ENCODE measurements at regions not wholly inside any gene's neighbourhood (a gene's known extent, or its start where the extent isn't known, plus 50 kb on each side); places are given as distances from the start of the nearest gene placed in this dataset.
"Not testable (repeated sequence)": the region's sequence is repeated elsewhere in the genome, so short reads cannot be mapped to it uniquely, and the experiment has no call there.

DNA sequence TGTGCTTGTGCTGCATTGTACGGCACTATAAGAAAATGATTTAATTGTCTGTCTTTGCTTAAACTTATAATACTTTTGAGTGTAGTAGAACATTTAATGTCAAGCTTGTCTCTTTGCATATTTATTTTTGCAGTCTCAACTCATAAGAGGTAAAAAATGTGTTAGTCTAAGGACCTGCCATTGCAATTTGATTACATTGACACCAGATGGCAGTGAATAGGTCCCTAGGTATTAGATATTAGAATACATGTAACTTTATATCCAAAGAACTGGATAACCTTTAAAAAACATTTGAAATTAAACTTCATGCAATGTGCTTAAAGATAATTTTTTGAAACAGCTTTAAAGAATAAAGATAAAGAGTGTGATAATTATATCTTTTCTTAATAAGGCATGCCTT lies 1421.3 kb downstream of the OLFM4 start:
- H3K36me3 ChIP-seq (ENCODE audit: control insufficient read depth, insufficient read depth, low read length), result no peaks in the 10 kb centered on the region
- H3K4me3 ChIP-seq (ENCODE audit: low read depth, low read length), result no peak overlapping the region
- H3K9ac ChIP-seq (ENCODE audit: low read depth, low read length), result no peak overlapping the region
- no peak overlapping the region for H3K27ac ChIP-seq (ENCODE audit: low read depth, low read length)
- H3K27me3 ChIP-seq (ENCODE audit: control insufficient read depth, insufficient read depth, low read length), result no peaks in the 10 kb centered on the region
- no peaks in the 10 kb centered on the region for H3K9me3 ChIP-seq (ENCODE audit: control insufficient read depth, insufficient read depth, low read length)
- H3K4me1 ChIP-seq (ENCODE audit: control insufficient read depth, insufficient read depth, low read length), result no peaks in the 10 kb centered on the region

- H3K4me3 ChIP-seq (ENCODE audit: low read depth, low read length), result no peak overlapping the region
Measured at GRCh38 chr13:54484166-54484565, 1455.6 kb downstream of the OLFM4 start.

DNA sequence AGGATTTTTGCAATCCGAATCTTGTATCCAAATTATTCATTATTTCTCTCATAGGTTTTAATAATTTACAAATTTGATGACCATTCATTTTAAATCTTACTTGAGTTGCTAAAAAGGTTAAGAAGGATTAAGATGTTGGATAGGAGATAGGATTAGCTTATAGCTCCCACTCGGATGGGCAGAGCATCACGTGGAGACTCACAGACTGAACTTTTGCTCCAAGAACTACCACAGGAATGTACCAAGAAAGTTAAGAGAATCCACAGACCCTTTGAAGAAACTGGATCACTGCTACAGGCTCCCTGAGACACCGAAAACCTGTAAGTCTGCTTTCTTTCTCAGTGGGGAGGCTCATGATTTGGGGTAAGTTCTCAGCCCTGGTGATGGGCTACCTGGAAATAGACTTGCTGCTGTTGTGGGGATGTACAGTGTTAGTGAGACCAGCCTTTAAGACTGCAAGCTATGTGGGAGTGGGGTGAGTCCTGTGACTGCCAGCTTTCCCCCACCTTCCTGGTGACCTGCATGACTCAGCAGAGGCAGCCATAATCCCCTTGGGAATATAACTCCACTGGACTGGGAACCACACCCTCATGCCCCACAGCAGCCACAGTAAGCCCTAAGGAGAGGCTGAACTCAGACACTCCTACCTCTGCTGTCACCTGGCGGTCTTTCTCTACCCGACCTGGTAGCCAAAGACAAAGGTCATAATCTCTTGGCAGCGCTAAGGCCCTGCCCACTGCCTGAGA lies 1458.0 kb downstream of the OLFM4 start:
- H3K9ac ChIP-seq (ENCODE audit: low read depth, low read length), result no peak overlapping the region
- H3K9me3 ChIP-seq (ENCODE audit: control insufficient read depth, insufficient read depth, low read length), result no peaks in the 10 kb centered on the region
- no peak overlapping the region for H3K27ac ChIP-seq (ENCODE audit: low read depth, low read length)
- H3K27me3 ChIP-seq (ENCODE audit: control insufficient read depth, insufficient read depth, low read length), result no peaks in the 10 kb centered on the region
- H3K4me3 ChIP-seq (ENCODE audit: low read depth, low read length), result no peak overlapping the region
- H3K36me3 ChIP-seq (ENCODE audit: control insufficient read depth, insufficient read depth, low read length), result no peaks in the 10 kb centered on the region
- no peaks in the 10 kb centered on the region for H3K4me1 ChIP-seq (ENCODE audit: control insufficient read depth, insufficient read depth, low read length)

More at GRCh38 chr13:54484166-54484565, 1455.6 kb downstream of the OLFM4 start:
- Histone ChIP-seq H3K9ac (ENCODE audit: low read depth, low read length) (no peak overlapping the region), H3K36me3 (ENCODE audit: control insufficient read depth, insufficient read depth, low read length) (no peaks in the 10 kb centered on the region), H3K9me3 (ENCODE audit: control insufficient read depth, insufficient read depth, low read length) (no peaks in the 10 kb centered on the region), H3K27ac (ENCODE audit: low read depth, low read length) (no peak overlapping the region), H3K4me1 (ENCODE audit: control insufficient read depth, insufficient read depth, low read length) (no peaks in the 10 kb centered on the region), H3K27me3 (ENCODE audit: control insufficient read depth, insufficient read depth, low read length) (no peaks in the 10 kb centered on the region)

- no peaks in the 10 kb centered on the region for H3K4me1 ChIP-seq (ENCODE audit: control insufficient read depth, insufficient read depth, low read length)
- H3K9me3 ChIP-seq (ENCODE audit: control insufficient read depth, insufficient read depth, low read length), result no peaks in the 10 kb centered on the region
- no peaks in the 10 kb centered on the region for H3K36me3 ChIP-seq (ENCODE audit: control insufficient read depth, insufficient read depth, low read length)
- H3K27me3 ChIP-seq (ENCODE audit: control insufficient read depth, insufficient read depth, low read length), result no peaks in the 10 kb centered on the region
- H3K9ac ChIP-seq (ENCODE audit: low read depth, low read length), result no peak overlapping the region
- H3K4me3 ChIP-seq (ENCODE audit: low read depth, low read length), result no peak overlapping the region
- H3K27ac ChIP-seq (ENCODE audit: low read depth, low read length), result no peak overlapping the region
Measured at GRCh38 chr13:54489359-54489758, 1460.7 kb downstream of the OLFM4 start.

GRCh38 chr13:54492995-54493394 lies 1464.4 kb downstream of the OLFM4 start:
- no peak overlapping the region for H3K4me3 ChIP-seq (ENCODE audit: low read depth, low read length)
- no peaks in the 10 kb centered on the region for H3K27me3 ChIP-seq (ENCODE audit: control insufficient read depth, insufficient read depth, low read length)
- no peak overlapping the region for H3K9ac ChIP-seq (ENCODE audit: low read depth, low read length)
- H3K36me3 ChIP-seq (ENCODE audit: control insufficient read depth, insufficient read depth, low read length), result no peaks in the 10 kb centered on the region
- no peaks in the 10 kb centered on the region for H3K4me1 ChIP-seq (ENCODE audit: control insufficient read depth, insufficient read depth, low read length)
- H3K27ac ChIP-seq (ENCODE audit: low read depth, low read length), result no peak overlapping the region
- H3K9me3 ChIP-seq (ENCODE audit: control insufficient read depth, insufficient read depth, low read length), result no peaks in the 10 kb centered on the region

DNA sequence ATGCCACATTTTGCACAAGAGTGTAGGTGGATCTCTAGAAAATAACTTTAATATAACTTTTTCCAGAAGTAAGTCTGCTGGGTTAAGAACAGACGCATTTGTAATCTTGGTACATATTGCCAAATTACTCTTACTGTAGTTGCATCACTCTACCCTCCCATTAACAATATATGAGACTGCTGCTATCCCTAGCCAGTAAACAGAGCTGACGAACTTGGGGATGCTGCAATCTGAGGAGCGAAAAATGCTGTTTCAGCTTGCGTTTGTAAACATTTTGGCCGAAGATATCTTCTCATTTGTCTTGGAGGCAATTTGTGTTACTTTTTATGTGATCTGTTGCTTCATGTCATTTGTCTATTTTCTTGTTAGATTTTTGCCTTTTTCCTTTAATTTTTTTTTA lies 1482.8 kb downstream of the OLFM4 start:
- Histone ChIP-seq H3K27me3 (ENCODE audit: control insufficient read depth, insufficient read depth, low read length) (no peaks in the 10 kb centered on the region), H3K36me3 (ENCODE audit: control insufficient read depth, insufficient read depth, low read length) (no peaks in the 10 kb centered on the region), H3K27ac (ENCODE audit: low read depth, low read length) (no peak overlapping the region), H3K9ac (ENCODE audit: low read depth, low read length) (no peak overlapping the region), H3K9me3 (ENCODE audit: control insufficient read depth, insufficient read depth, low read length) (no peaks in the 10 kb centered on the region), H3K4me1 (ENCODE audit: control insufficient read depth, insufficient read depth, low read length) (no peaks in the 10 kb centered on the region), H3K4me3 (ENCODE audit: low read depth, low read length) (no peak overlapping the region)

DNA sequence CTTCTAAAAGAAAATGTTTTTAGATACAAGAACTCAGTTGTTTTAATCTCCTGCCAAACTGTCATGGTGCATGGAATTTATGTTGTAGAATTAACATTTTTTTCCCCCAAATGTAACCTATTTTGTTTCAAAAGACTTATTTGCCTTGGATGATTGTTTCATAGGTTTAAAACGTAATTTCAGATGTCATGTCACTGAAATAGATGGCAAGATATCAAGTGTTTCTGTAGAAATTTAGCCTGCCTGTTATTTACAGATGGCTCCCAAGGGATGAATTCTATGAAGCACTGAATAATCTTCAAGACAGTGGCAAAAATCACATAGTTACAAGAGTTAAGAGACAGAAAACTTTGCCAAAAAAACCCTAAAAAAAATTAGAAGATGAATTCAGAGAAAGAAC lies 1484.6 kb downstream of the OLFM4 start:
- Histone ChIP-seq H3K27me3 (ENCODE audit: control insufficient read depth, insufficient read depth, low read length) (no peaks in the 10 kb centered on the region), H3K36me3 (ENCODE audit: control insufficient read depth, insufficient read depth, low read length) (no peaks in the 10 kb centered on the region), H3K9me3 (ENCODE audit: control insufficient read depth, insufficient read depth, low read length) (no peaks in the 10 kb centered on the region), H3K9ac (ENCODE audit: low read depth, low read length) (no peak overlapping the region), H3K27ac (ENCODE audit: low read depth, low read length) (no peak overlapping the region), H3K4me1 (ENCODE audit: control insufficient read depth, insufficient read depth, low read length) (no peaks in the 10 kb centered on the region), H3K4me3 (ENCODE audit: low read depth, low read length) (no peak overlapping the region)

GRCh38 chr13:54536112-54536511 lies 1507.5 kb downstream of the OLFM4 start:
- H3K4me3 ChIP-seq (ENCODE audit: low read depth, low read length), result no peak overlapping the region
- no peak overlapping the region for H3K9ac ChIP-seq (ENCODE audit: low read depth, low read length)
- H3K9me3 ChIP-seq (ENCODE audit: control insufficient read depth, insufficient read depth, low read length), result no peaks in the 10 kb centered on the region

DNA sequence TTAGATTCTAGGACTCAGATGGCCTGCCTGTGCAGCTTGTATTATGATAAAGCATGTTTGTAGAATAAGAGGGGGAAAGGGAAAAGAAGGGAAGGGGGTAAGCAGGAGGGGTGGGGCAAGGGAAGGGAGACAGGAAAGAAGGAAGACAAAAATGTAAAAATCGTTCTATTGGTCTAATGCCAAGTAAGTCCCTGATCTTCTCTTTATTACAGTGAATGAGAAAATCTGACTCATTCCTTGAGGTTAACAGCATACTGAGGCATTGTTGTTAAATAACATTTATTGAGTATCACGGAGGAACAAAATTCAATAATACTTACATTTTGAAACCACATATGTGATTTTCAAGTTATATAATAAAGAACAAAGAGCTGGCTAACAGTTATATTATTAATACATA lies 1534.7 kb downstream of the OLFM4 start:
- Histone ChIP-seq H3K9ac (ENCODE audit: low read depth, low read length) (no peak overlapping the region), H3K27me3 (ENCODE audit: control insufficient read depth, insufficient read depth, low read length) (no peaks in the 10 kb centered on the region), H3K9me3 (ENCODE audit: control insufficient read depth, insufficient read depth, low read length) (no peaks in the 10 kb centered on the region), H3K36me3 (ENCODE audit: control insufficient read depth, insufficient read depth, low read length) (no peaks in the 10 kb centered on the region), H3K4me3 (ENCODE audit: low read depth, low read length) (no peak overlapping the region), H3K4me1 (ENCODE audit: control insufficient read depth, insufficient read depth, low read length) (peaks cover 6% of the 10 kb centered on the region; the same call in 1 of the 2 replicates), H3K27ac (ENCODE audit: low read depth, low read length) (no peak overlapping the region)

More at GRCh38 chr13:54536112-54536511, 1507.5 kb downstream of the OLFM4 start:
- Histone ChIP-seq H3K27me3 (ENCODE audit: control insufficient read depth, insufficient read depth, low read length) (no peaks in the 10 kb centered on the region), H3K27ac (ENCODE audit: low read depth, low read length) (no peak overlapping the region), H3K4me1 (ENCODE audit: control insufficient read depth, insufficient read depth, low read length) (peaks cover 7% of the 10 kb centered on the region; the same call in 1 of the 2 replicates), H3K36me3 (ENCODE audit: control insufficient read depth, insufficient read depth, low read length) (no peaks in the 10 kb centered on the region)

GRCh38 chr13:54572037-54572436 lies 1543.4 kb downstream of the OLFM4 start:
- H3K9me3 ChIP-seq (ENCODE audit: control insufficient read depth, insufficient read depth, low read length); H3K27me3 ChIP-seq (ENCODE audit: control insufficient read depth, insufficient read depth, low read length); H3K36me3 ChIP-seq (ENCODE audit: control insufficient read depth, insufficient read depth, low read length); H3K27ac ChIP-seq (ENCODE audit: low read depth, low read length): not testable (repeated sequence)
- peaks cover 14% of the 10 kb centered on the region for H3K4me1 ChIP-seq (ENCODE audit: control insufficient read depth, insufficient read depth, low read length)
- peak overlapping the region; percentile 87 for H3K9ac ChIP-seq (ENCODE audit: low read depth, low read length)
- peak overlapping the region; percentile 59 for H3K4me3 ChIP-seq (ENCODE audit: low read depth, low read length)

DNA sequence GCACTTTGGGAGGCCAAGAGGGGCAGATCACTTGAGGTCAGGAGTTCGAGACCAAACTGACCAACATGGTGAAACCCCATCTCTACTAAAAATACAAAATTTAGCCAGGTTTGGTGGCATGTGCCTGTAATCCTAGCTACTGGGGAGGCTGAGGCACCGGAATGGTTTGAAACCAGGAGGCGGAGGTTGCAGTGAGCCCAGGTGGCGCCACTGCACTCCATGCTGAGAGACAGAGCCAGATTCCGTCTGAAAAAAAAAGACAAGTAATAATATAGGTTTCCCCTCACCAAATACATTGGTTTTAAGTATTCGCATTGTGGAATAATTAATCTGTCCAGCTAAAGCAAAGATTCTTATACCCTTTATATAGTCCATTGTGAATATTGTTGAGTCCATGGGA lies 1544.6 kb downstream of the OLFM4 start:
- no peak overlapping the region for H3K9ac ChIP-seq (ENCODE audit: low read depth, low read length)
- H3K4me1 ChIP-seq (ENCODE audit: control insufficient read depth, insufficient read depth, low read length), result peaks cover 14% of the 10 kb centered on the region
- no peaks in the 10 kb centered on the region for H3K27me3 ChIP-seq (ENCODE audit: control insufficient read depth, insufficient read depth, low read length)
- no peak overlapping the region for H3K27ac ChIP-seq (ENCODE audit: low read depth, low read length)
- no peaks in the 10 kb centered on the region for H3K36me3 ChIP-seq (ENCODE audit: control insufficient read depth, insufficient read depth, low read length)
- no peaks in the 10 kb centered on the region for H3K9me3 ChIP-seq (ENCODE audit: control insufficient read depth, insufficient read depth, low read length)
- no peak overlapping the region for H3K4me3 ChIP-seq (ENCODE audit: low read depth, low read length)
